ENCODE measurements at regions not wholly inside any gene's neighbourhood (a gene's known extent, or its start where the extent isn't known, plus 50 kb on each side); places are given as distances from the start of the nearest gene placed in this dataset.

- no peak for TF ChIP-seq CTCF (conservative IDR thresholded peaks at IDR 0.05; ENCODE audit: low read depth, low read length)
- TF ChIP-seq EZH2 (IDR thresholded peaks at IDR 0.05; ENCODE audit: borderline replicate concordance, low read depth, low read length, poor library complexity, severe bottlenecking): no peak
These were observed 1123.5 kb upstream of the MAP3K7 start for GRCh38 chr6:91710342-91710741.

Data from A673 (cell line).